ENCODE measurements at regions not wholly inside any gene's neighbourhood (a gene's known extent, or its start where the extent isn't known, plus 50 kb on each side); places are given as distances from the start of the nearest gene placed in this dataset.

- Histone ChIP-seq H3K4me3 (ENCODE audit: control insufficient read depth in 2 of 3, extremely low read depth in 1 of 3, insufficient read depth in 2 of 3, low read depth in 1 of 3, low read length in 3 of 3) (no peak overlapping the region), H3K9me3 (ENCODE audit: control insufficient read depth, low read depth, low read length) (no peaks in the 10 kb centered on the region), H2AFZ (ENCODE audit: control insufficient read depth, low read length) (no peak overlapping the region), H3K27ac (ENCODE audit: control insufficient read depth, insufficient read depth, low read length) (no peak overlapping the region), H3K9me1 (ENCODE audit: control insufficient read depth, extremely low read depth, insufficient read depth, low read length) (no peaks in the 10 kb centered on the region), H4K20me1 (ENCODE audit: control insufficient read depth, extremely low read depth, insufficient read depth, low read length) (no peaks in the 10 kb centered on the region), H3K79me2 (ENCODE audit: control insufficient read depth, insufficient read depth, low read length) (no peaks in the 10 kb centered on the region), H3K27me3 (ENCODE audit: control insufficient read depth, extremely low read depth, insufficient read depth, low read length) (no peaks in the 10 kb centered on the region), H3K9ac (ENCODE audit: control insufficient read depth, extremely low read depth, insufficient read depth, low read length) (no peak overlapping the region), H3K4me2 (ENCODE audit: control insufficient read depth, extremely low read depth, insufficient read depth, low read depth, low read length) (no peak overlapping the region), H3K36me3 (ENCODE audit: control insufficient read depth in 2 of 2, extremely low read depth in 1 of 2, insufficient read depth in 2 of 2, low read length in 2 of 2) (no peaks in the 10 kb centered on the region), H3K4me1 (ENCODE audit: control insufficient read depth, extremely low read depth, insufficient read depth, low read length) (no peaks in the 10 kb centered on the region)
- dilution Hi-C loops (cut with MboI; ENCODE audit: extremely low pct_ligation_motif_present, low sequenced_read_pairs), result no loop called here
- TF ChIP-seq, protein P1, sequence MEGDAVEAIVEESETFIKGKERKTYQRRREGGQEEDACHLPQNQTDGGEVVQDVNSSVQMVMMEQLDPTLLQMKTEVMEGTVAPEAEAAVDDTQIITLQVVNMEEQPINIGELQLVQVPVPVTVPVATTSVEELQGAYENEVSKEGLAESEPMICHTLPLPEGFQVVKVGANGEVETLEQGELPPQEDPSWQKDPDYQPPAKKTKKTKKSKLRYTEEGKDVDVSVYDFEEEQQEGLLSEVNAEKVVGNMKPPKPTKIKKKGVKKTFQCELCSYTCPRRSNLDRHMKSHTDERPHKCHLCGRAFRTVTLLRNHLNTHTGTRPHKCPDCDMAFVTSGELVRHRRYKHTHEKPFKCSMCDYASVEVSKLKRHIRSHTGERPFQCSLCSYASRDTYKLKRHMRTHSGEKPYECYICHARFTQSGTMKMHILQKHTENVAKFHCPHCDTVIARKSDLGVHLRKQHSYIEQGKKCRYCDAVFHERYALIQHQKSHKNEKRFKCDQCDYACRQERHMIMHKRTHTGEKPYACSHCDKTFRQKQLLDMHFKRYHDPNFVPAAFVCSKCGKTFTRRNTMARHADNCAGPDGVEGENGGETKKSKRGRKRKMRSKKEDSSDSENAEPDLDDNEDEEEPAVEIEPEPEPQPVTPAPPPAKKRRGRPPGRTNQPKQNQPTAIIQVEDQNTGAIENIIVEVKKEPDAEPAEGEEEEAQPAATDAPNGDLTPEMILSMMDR (optimal IDR thresholded peaks at IDR 0.05 in 1 of 3, IDR thresholded peaks at IDR 0.05 in 1 of 3, conservative IDR thresholded peaks at IDR 0.05 in 1 of 3; ENCODE audit: extremely low read depth in 1 of 3, insufficient read depth in 2 of 3, low read length in 3 of 3), result no peak
- no peak for TF ChIP-seq EZH2 (IDR thresholded peaks at IDR 0.05; ENCODE audit: low read length)
- DNase-seq (ENCODE audit: low read depth, low spot score) (no peak), FAIRE-seq (no peak)
Observed at GRCh38 chr20:6892724-6893123, 125.2 kb downstream of the BMP2 start.

DNA sequence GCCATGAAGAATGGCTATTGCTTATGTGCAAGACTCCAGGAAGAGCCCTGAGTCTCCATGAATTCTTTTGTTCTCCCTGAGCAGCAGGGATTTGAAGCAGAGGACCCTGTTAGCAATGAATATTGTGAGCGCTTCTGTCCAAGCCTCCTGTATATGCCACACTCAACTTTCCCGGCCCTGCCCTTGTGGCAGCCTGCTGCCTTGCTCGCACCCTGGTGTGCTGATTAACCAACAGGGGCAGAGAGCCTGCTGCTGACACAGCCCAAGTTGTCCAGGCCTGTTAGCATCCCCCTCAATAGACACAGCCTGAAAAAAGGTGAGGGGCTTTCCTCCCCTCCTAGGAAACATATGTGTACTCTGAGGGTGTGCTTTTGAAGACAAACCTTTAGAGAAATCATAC, 131.4 kb downstream of the BMP2 start:
- no peak overlapping the region for H3K4me3 ChIP-seq (ENCODE audit: control insufficient read depth in 2 of 3, extremely low read depth in 1 of 3, insufficient read depth in 2 of 3, low read depth in 1 of 3, low read length in 3 of 3)
- H2AFZ ChIP-seq (ENCODE audit: control insufficient read depth, low read length), result no peak overlapping the region
- no peaks in the 10 kb centered on the region for H4K20me1 ChIP-seq (ENCODE audit: control insufficient read depth, extremely low read depth, insufficient read depth, low read length)
- H3K79me2 ChIP-seq (ENCODE audit: control insufficient read depth, insufficient read depth, low read length), result no peaks in the 10 kb centered on the region
- no peak overlapping the region for H3K27ac ChIP-seq (ENCODE audit: control insufficient read depth, insufficient read depth, low read length)
- no peaks in the 10 kb centered on the region for H3K4me1 ChIP-seq (ENCODE audit: control insufficient read depth, extremely low read depth, insufficient read depth, low read length)
- no peaks in the 10 kb centered on the region for H3K27me3 ChIP-seq (ENCODE audit: control insufficient read depth, extremely low read depth, insufficient read depth, low read length)
- no peaks in the 10 kb centered on the region for H3K9me3 ChIP-seq (ENCODE audit: control insufficient read depth, low read depth, low read length)
- TF ChIP-seq EZH2 (IDR thresholded peaks at IDR 0.05; ENCODE audit: low read length), result no peak
- TF ChIP-seq, protein P1 (optimal IDR thresholded peaks at IDR 0.05 in 1 of 3, IDR thresholded peaks at IDR 0.05 in 1 of 3, conservative IDR thresholded peaks at IDR 0.05 in 1 of 3; ENCODE audit: extremely low read depth in 1 of 3, insufficient read depth in 2 of 3, low read length in 3 of 3), result no peak
- FAIRE-seq (no peak), DNase-seq (ENCODE audit: low read depth, low spot score) (no peak)
- dilution Hi-C loops (cut with MboI; ENCODE audit: extremely low pct_ligation_motif_present, low sequenced_read_pairs), result no loop called here
- no peaks in the 10 kb centered on the region for H3K36me3 ChIP-seq (ENCODE audit: control insufficient read depth in 2 of 2, extremely low read depth in 1 of 2, insufficient read depth in 2 of 2, low read length in 2 of 2)
- H3K9me1 ChIP-seq (ENCODE audit: control insufficient read depth, extremely low read depth, insufficient read depth, low read length), result no peaks in the 10 kb centered on the region
- H3K4me2 ChIP-seq (ENCODE audit: control insufficient read depth, extremely low read depth, insufficient read depth, low read depth, low read length), result no peak overlapping the region
- no peak overlapping the region for H3K9ac ChIP-seq (ENCODE audit: control insufficient read depth, extremely low read depth, insufficient read depth, low read length)

Measured in keratinocyte (primary cell).